ENCODE measurements at regions not wholly inside any gene's neighbourhood (a gene's known extent, or its start where the extent isn't known, plus 50 kb on each side); places are given as distances from the start of the nearest gene placed in this dataset.

DNA sequence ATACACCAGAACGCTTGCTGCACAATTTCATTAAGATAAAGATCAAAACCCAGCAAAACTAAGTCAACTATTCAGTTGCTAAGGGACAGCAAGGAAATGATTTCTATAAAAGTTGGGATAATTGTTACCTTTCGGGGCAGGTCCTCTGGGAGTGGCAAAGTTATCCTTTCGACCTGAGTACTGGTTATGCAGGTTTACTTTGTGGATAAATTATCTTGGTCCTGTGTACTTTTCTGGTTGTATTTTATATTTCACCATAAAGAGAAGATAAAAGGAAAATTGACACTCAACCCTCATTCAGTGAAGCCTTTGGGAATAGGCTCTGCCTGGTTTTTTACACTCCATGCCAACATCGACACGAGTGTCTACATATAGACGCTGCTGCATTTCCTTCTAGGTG, 146.5 kb downstream of the SYK start:
- DNase-seq = no peak

DNA sequence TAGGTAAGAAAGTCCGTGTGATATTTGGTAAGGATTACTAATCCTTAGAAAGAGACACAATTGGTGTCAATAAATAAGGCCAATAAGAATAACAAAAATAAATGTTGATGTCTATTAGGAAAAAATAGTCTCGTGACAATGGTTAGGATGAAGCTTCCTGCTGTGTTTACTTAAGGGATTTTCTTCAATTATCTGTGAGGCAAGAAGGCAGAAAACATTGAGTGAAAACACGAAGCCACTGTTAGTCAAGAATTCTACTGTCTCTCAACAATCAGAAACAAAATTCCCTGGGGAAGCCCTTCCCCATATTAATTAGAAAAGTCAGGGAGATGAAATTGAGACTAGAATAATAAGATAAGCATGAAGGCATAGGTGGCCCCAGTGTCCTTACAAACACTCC, 149.0 kb downstream of the SYK start:
- DNase-seq = no peak

DNA sequence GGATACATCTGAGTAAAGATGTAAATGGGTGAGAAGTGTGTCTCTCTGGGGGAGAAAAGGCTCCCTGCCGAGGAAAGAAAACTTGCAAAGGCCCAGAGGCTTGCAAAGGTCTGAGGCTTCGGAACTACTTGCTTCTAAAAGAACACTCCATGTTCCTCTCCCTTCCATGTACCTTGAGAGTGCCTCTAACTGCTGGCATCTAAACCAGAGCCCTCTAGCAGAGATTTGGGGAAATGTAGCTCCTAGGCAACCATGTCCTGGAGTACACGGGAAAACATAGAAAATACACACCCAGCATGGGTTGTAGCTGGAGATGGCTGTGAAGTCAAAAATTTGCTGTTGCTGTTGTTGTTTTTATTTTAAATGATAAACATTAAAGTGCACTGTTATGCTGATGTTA, 151.6 kb downstream of the SYK start:
- DNase-seq = no peak

DNA sequence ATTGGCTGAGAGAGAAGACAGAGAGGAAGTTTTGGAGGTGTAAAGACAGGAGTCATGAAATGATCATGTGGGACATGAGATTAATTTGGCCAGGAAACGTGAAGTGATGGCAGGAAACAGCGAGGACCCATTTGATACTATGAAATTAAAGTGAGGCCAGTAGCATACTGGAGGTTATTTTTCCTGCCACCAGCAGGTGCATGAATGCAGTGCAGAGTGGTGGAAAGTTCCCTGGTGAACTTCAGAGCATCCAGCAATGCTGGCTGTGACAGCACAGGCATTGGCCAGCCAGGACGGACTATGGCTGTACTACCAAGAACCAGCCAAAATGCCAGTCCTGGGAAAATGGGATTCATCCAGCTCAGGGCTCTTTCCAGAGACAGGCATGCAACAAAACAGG, 152.2 kb downstream of the SYK start:
- no peak for DNase-seq

GRCh38 chr9:90956026-90956810, 154.6 kb downstream of the SYK start:
- DNase-seq = no peak

DNA sequence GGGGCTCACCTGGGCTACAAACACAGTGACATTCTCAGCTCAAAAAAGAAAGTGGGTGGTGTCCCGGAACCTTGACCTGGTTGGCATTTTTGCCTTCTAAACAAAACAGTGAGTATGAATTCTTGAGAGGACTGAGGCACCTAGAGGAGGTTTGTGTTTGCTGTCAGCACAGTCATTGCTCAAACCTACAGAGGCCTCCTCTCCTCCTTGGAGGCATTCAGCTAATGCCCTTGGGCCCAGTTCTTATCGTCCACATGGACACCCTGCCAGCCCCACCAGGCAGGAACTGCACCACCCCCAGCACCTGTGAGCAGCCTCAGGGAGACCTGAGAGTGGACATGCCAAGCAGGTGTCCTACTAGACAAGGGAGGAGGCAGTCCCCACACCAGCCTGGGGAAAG, 156.7 kb downstream of the SYK start:
- no peak for DNase-seq

DNA sequence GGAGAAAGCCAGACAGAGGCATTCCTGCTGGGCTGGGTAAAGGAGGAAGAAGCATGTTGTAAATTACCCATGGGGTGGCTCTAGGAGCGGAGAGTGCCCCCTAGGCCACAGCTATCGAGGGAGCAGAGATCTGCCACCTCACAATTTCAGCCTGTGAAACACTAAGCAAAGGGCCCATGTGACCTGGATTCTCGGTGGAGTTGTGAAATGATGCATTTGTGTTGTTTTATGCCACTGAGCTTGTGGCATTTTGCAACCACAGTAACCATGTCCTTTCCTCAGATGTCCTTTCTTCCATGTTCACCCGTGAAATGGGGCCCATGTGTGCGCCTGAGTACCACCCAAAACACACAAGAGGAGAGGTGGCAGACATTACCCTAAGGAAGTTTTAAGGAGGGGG, 159.3 kb downstream of the SYK start:
- no peak for DNase-seq

GRCh38 chr9:90961375-90961774, 159.8 kb downstream of the SYK start:
- no peak for DNase-seq

DNA sequence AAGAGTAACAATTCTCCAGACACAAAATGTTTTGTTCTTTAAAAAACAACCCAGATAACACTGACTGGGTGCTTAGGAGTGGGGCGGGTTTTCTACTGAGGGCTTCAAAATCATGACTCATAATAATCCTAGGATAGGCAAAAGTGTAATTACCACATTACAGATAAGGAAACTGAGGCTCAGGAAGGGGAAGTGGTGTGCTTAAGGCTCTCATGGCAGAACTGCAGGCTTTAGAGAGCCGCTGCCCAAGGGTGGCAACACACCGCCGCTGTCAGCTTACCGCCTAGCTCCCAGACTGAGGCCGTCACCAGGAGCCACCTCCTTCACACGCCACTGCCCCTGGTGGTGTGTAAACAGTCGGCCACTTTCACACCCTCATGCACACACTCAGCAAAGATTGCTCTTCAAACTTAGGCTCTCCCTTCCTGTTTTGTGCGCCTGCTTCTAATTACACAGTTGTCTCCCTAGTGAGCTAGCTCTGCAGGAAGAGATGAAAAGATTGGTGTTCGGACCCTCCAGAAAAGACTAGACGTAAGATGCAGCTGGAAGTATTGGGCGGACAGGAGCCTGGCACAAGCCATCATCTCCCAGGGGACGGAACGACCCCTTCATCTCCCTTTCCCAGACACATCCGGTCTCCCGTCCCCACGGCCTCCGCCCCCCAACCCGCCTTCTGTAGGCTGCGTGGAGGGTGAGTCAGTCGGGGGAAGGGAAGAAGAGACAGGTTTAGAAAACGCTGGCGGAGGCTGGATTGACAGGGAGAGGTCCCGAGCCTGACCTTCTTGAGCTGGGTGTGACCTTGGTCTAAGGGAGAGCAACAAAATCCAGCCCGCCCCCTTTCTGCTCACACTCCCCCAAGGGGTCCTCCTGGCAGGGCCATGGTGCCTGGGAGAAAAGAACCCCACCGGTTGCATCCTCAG, 162.7 kb downstream of the SYK start:
- no peak for DNase-seq

DNA sequence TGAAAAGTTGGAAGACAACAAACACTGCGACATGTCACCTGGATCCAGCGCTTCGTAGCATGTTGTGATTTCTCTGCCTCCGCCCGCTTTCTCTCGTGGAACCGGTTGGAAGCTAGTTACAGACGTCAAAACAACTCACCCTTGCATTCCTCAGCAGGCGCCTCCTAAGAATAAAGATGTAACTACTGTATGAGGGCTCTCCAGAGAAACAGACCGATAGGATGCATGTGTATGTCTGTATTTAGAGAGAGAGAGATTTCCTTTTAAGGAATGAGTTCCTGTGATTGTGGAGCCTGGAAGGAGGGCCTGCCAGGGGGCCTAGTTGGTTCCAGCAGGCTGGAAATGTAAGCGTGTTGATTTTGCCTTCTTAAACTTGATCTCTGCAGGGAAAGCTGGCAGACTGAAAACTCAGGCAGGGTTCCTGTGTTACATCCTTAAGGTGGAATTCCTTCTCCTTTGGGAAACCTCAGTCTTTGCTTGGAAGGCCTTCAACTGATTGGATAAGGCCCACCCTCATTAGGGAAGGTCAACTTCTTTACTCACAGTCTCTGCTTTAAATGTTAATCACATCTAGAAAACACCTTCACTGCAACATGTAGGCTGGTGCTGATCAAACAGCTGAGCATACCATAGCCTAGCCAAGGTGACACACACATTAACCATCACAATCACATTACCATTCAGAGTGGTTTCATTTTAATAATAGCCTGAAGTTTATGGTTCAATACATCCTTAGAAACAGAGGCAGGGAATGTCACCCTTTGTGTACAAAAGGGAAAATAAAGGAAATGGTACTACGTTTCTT, 163.8 kb downstream of the SYK start:
- DNase-seq = no peak

- DNase-seq = no peak
Measured at GRCh38 chr9:90966031-90966290, 164.3 kb downstream of the SYK start.

DNA sequence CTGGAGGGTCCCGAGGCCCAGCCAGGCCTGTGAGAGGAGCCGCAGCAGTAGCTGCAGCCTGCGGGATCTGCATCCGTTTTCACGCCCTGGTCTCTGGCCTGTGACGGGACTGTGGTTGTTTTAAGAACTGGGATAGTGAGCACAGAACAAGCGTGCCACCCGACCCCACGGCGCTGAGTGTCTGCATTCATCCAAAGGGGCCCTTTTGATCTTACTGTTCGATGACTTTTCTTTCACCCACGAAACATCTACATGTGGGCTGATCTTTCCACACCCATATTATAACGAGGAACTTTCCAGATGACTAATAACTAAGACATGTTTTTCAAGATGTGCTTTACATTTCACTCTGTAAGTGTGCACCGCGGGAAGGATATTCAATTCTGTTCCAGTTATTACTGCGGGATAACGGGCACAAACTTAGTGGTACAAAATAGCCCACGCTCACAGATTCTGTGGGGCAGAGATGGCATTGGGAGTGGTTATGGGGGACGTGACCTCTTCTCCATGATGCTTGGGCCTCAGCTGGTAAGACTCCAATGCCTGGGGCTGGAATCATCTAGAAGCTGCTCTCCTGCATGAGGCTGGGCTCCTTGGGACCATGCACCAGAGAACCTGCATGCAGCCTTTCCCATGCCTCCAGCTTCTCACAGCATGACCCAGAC, 165.0 kb downstream of the SYK start:
- DNase-seq = no peak

DNA sequence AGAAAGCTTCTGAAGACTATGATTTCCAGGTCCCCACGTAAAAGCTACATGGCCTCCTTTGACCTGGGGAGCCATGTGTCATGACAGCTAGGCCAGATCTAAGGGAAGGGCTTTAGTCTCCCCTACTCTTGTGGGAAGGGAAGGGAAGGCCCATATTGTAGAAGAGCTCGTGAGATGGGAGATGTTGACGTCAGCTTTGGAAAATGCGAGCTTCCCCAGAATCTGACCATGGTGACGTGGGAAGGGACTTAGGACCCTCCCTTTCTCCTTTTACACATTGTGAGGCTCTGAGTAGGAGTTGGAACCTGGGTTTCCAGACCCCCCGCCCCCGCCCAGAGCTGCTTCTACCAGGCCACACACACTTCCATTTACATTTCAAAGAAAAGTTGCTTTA, 165.5 kb downstream of the SYK start:
- no peak for DNase-seq

GRCh38 chr9:90969021-90969675, 167.5 kb downstream of the SYK start:
- DNase-seq = no peak

DNA sequence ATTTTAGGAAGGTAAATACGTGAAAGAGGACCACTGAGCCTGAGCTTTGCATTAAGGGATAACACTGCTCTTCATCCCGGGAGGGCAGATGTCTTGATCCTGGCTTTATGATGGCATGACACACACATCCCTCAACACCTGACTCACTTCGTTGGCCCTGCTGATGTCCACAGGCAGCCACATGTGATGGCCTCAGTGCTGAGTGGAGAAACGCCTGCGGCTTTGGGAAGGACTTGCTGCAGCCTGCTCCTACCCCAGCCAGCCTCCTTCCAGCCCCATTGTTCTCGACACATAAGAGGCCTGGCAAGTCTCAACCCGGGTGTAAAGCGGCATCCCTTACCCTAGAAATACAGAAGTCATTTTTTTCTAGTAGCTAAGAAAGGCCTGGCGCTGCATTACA, 169.0 kb downstream of the SYK start:
- DNase-seq = no peak

DNA sequence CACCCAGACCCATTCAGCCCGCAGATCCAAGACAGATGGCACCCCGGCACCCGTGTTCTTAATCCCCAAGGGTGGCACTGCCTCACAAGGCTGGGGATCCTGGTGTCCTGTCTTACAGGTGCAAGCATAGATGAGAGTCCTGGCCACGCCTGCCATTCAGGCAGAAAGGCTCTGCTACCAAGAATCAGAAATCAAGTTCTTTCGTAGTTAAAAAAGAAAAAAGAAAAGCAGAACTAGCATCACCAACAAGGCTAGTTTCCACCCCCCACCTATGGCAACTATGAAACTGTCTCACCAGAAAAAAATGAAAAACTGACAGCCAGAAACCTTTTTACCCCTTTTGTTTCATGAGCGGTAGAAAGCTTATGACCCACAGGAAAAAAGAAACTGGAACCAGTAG, 170.4 kb downstream of the SYK start:
- DNase-seq = no peak

DNA sequence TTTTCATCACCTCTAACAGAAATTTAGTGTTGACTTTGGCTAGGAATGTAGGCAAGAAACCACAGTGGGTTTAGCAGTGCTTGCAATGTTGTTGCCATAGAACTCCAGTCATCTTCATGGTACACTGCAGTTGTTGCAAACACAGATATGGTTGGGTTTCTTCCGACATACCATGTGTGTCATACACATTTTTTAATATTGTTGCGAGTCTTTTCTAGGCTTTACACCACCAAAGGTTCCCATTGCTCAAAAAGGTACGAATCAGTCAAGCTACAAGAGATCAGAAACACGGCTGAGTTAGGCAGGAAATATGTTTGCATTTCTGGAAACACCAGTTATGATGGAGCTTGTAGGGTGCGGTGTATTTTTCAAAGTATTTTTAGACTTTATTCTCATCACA, 172.4 kb downstream of the SYK start:
- DNase-seq = no peak

DNA sequence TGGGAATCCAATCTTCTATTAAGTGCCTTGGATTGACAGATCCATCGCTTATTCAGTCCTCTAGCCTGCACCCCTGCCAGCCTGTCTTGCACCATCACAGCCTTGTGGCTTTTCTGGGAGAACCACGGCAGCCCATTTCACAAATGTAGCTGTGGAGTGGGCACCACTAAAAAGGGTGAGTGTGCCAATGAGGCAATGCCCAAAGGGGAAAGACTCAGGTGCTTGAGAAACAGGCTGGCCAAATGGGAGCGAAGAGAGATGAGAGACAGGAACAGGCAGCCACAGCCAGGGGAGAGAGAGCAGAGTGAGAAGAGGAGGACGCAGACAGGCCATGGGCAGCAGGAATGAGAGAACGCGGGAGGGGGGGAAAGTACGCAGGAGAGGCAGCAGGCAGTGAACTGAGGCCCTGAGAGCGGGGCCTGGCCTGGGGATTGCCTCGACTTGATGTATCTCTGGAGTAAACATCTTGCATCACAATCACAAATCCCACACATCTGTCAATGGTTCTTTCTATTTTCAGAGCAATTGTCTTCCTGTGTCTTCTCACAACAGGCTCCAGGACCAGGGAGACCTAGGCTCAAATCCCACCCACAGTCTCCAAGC, 173.1 kb downstream of the SYK start:
- DNase-seq = no peak

DNA sequence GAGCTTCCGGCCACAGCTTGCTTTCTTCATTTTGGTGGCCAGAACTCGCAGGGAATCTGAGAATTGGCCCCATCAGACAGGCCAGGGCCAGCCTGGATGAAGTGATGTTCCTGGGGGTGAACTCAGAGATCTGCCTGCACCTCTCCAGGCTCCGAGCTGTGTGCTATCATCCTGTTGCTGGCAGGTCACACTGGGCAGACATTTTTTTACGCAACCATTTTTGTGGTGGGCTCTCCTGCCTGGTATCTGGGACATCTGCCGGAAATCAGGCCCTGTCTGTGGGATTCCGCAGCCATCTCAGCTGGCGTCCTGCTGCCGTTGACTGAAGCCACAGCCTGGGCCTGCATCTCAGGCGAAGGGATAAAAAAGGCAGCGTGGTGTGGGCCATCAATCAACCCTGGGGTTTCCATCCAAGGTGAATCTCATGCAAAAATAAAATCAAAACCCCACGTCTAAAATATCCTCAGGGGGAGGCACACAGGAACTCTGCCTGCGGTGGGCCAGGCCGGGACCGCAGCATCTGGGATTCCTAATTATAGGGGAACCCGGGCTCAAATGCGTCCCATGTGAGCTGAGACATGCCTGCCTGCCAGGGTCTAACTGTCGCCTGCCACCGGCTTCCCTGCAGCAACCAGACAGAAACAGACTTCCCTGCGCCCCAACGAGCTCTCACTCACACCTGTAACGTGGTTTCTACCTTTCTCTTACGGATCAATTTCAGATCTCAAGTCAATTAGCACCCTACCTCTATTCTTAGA, 174.3 kb downstream of the SYK start:
- DNase-seq = no peak

DNA sequence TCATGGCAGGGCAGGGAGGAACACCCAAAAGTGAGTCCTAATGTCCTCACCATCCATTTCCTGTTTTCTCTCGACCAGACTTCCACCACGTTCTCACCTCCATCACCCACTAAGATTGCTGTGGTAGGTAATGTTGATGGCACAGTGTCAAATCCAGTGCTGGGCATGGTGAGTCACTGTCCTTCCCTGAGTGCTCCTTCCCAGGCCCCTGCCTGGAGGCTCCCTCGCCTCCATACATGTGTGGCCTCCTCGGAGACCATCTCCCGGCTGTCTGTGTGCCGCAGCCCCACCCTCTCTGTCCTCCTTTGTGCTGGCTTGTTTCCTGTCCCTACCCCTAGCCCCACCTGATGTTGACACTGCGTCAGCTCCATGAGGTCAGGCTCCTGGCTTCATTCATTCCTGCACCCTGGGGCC, 177.5 kb downstream of the SYK start:
- no peak for DNase-seq

GRCh38 chr9:90979639-90980038, 178.0 kb downstream of the SYK start:
- no peak for DNase-seq
